Progenitor cell of endocrine pancreas (in vitro differentiated cells): ENCODE measurements at regions not wholly inside any gene's neighbourhood (a gene's known extent, or its start where the extent isn't known, plus 50 kb on each side); places are given as distances from the start of the nearest gene placed in this dataset.

Experiments used
- DNase-seq: peaks from one replicate; pipeline ENCODE4 v3.0.0; 2021; ENCODE audit warnings: low spot score; ENCODE audit not compliant: unreplicated experiment
- H3K27ac Mint-ChIP-seq: 2 replicates; pipeline ENCODE4 v1.8.0; 2021; ENCODE audit warnings: mild to moderate bottlenecking, moderate library complexity, mixed read lengths
- H3K27me3 Mint-ChIP-seq: 2 replicates; pipeline ENCODE4 v1.8.0; 2021; ENCODE audit warnings: mixed read lengths
- H3K36me3 Mint-ChIP-seq: 2 replicates; pipeline ENCODE4 v1.8.0; 2022; ENCODE audit warnings: mixed read lengths; ENCODE audit not compliant: insufficient read depth
- H3K4me1 Mint-ChIP-seq: 2 replicates; pipeline ENCODE4 v1.8.0; 2021; ENCODE audit warnings: low read depth, mixed read lengths
- H3K4me3 Mint-ChIP-seq: 2 replicates; pipeline ENCODE4 v1.8.0; 2021; ENCODE audit warnings: low read depth, mild to moderate bottlenecking, moderate library complexity, mixed read lengths
- H3K9me3 Mint-ChIP-seq: 2 replicates; pipeline ENCODE4 v1.8.0; 2021; ENCODE audit warnings: low read depth, mixed read lengths
- CTCF ChIP-seq: fragments of 200-600 bp; sonication (generic); IDR thresholded peaks from one replicate; pipeline ENCODE4 v1.5.0; 2021; ENCODE audit warnings: antibody characterized with exemption, mild to moderate bottlenecking; ENCODE audit not compliant: unreplicated experiment

- TF ChIP-seq CTCF: no peak
- no peak for DNase-seq
- no peaks in the 10 kb centered on the region for H3K36me3 Mint-ChIP-seq
- no peaks in the 10 kb centered on the region for H3K9me3 Mint-ChIP-seq
- no peak overlapping the region for H3K27ac Mint-ChIP-seq
- H3K4me1 Mint-ChIP-seq: no peaks in the 10 kb centered on the region
- no peak overlapping the region for H3K4me3 Mint-ChIP-seq
- H3K27me3 Mint-ChIP-seq: no peaks in the 10 kb centered on the region
Measured at GRCh38 chr5:68999181-68999580, 94.6 kb upstream of the SLC30A5 start.

GRCh38 chr5:69000216-69000919 lies 93.4 kb upstream of the SLC30A5 start:
- TF ChIP-seq CTCF: no peak
- H3K36me3 Mint-ChIP-seq: no peaks in the 10 kb centered on the region
- H3K27me3 Mint-ChIP-seq: peaks cover 3% of the 10 kb centered on the region
- H3K9me3 Mint-ChIP-seq: no peaks in the 10 kb centered on the region
- no peak overlapping the region for H3K27ac Mint-ChIP-seq
- H3K4me3 Mint-ChIP-seq: no peak overlapping the region
- no peaks in the 10 kb centered on the region for H3K4me1 Mint-ChIP-seq
- DNase-seq: no peak

GRCh38 chr5:69000949-69001348 lies 92.9 kb upstream of the SLC30A5 start:
- Mint-ChIP-seq H3K4me1 (no peaks in the 10 kb centered on the region), H3K27ac (no peak overlapping the region), H3K27me3 (peaks cover 3% of the 10 kb centered on the region), H3K36me3 (no peaks in the 10 kb centered on the region), H3K4me3 (no peak overlapping the region), H3K9me3 (no peaks in the 10 kb centered on the region)
- no peak for DNase-seq
- TF ChIP-seq CTCF: no peak

- no peaks in the 10 kb centered on the region for H3K36me3 Mint-ChIP-seq
- H3K4me3 Mint-ChIP-seq: no peak overlapping the region
- no peak overlapping the region for H3K27ac Mint-ChIP-seq
- no peaks in the 10 kb centered on the region for H3K9me3 Mint-ChIP-seq
- DNase-seq: no peak
- TF ChIP-seq CTCF: no peak
- H3K27me3 Mint-ChIP-seq: peaks cover 9% of the 10 kb centered on the region
- no peaks in the 10 kb centered on the region for H3K4me1 Mint-ChIP-seq
Measured at GRCh38 chr5:69001627-69002026, 92.2 kb upstream of the SLC30A5 start.

- Mint-ChIP-seq H3K4me3 (no peak overlapping the region), H3K9me3 (no peaks in the 10 kb centered on the region), H3K4me1 (no peaks in the 10 kb centered on the region), H3K27ac (no peak overlapping the region), H3K36me3 (no peaks in the 10 kb centered on the region), H3K27me3 (peaks cover 19% of the 10 kb centered on the region)
- TF ChIP-seq CTCF: no peak
- DNase-seq: no peak
Measured at GRCh38 chr5:69004127-69004526, 89.7 kb upstream of the SLC30A5 start.
